ENCODE measurements at regions not wholly inside any gene's neighbourhood (a gene's known extent, or its start where the extent isn't known, plus 50 kb on each side); places are given as distances from the start of the nearest gene placed in this dataset.
"Not testable (repeated sequence)": the region's sequence is repeated elsewhere in the genome, so short reads cannot be mapped to it uniquely, and the experiment has no call there.

DNA sequence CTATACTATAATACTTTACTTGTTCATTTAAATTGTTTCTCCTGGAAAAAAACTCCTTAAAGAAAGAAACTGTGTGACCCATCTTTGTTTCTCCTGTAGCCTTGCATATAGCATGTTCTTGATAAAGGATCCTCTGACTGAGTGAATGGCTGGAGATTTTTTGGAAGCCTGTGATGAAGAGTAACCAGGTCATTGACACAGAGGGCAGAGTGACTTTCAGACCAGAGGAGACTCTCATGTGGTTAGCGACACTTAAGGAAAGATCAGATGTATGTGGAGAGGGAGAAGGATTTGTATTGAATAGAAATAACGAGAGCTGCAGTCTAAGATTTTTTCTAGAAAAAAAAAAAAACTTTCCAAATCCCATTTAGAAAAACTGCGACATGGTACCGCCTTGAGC, 85.5 kb downstream of the TRIM43 start:
- Histone ChIP-seq H3K4me3 (ENCODE audit: low read length in 2 of 2) (no peak overlapping the region), H2BK12ac (ENCODE audit: low read length) (no peak overlapping the region), H2AK5ac (ENCODE audit: low read depth, low read length) (no peak overlapping the region), H3K27me3 (ENCODE audit: control insufficient read depth in 3 of 3, insufficient read depth in 3 of 3, low read depth in 1 of 3, low read length in 3 of 3) (no peaks in the 10 kb centered on the region), H3K14ac (ENCODE audit: low read length) (no peak overlapping the region), H3K27ac (replicated peaks; ENCODE audit: low read length) (no peak overlapping the region), H3K4me1 (ENCODE audit: control insufficient read depth in 2 of 2, insufficient read depth in 1 of 2, low read depth in 1 of 2, low read length in 2 of 2) (peaks cover 3 to 4% of the 10 kb centered on the region in 2 donors), H2BK120ac (ENCODE audit: low read depth, low read length) (no peak overlapping the region), H2AFZ (ENCODE audit: low read length) (no peak overlapping the region), H3K4ac (ENCODE audit: low read length) (no peak overlapping the region), H4K8ac (ENCODE audit: low read depth, low read length) (no peak overlapping the region), H2BK5ac (ENCODE audit: low read length) (no peak overlapping the region), H3K23ac (ENCODE audit: low read depth, low read length, poor library complexity) (no peak overlapping the region), H3K36me3 (replicated peaks in 1 of 2; ENCODE audit: control insufficient read depth in 2 of 2, insufficient read depth in 2 of 2, low read length in 2 of 2) (no peaks in the 10 kb centered on the region), H4K91ac (ENCODE audit: low read depth, low read length, poor library complexity) (no peak overlapping the region), H3K9ac (ENCODE audit: low read depth, low read length, poor library complexity) (no peak overlapping the region), H2BK15ac (ENCODE audit: low read length) (no peak overlapping the region), H3K79me1 (ENCODE audit: low read depth, low read length) (no peaks in the 10 kb centered on the region), H3K18ac (ENCODE audit: low read length) (no peak overlapping the region), H3K9me3 (replicated peaks in 1 of 2; ENCODE audit: control insufficient read depth in 2 of 2, insufficient read depth in 1 of 2, low read depth in 1 of 2, low read length in 2 of 2) (no peaks in the 10 kb centered on the region), H3K4me2 (ENCODE audit: insufficient read depth, low read length, poor library complexity, severe bottlenecking) (no peak overlapping the region)
- WGBS, 2 donors (ENCODE audit: extremely low coverage in 2 of 2, insufficient read length in 2 of 2, insufficient replicate concordance in 1 of 2): no CpG with 5 or more reads among the region's 4 CpGs
- DNase-seq (ENCODE audit: low spot score): no peak

DNA sequence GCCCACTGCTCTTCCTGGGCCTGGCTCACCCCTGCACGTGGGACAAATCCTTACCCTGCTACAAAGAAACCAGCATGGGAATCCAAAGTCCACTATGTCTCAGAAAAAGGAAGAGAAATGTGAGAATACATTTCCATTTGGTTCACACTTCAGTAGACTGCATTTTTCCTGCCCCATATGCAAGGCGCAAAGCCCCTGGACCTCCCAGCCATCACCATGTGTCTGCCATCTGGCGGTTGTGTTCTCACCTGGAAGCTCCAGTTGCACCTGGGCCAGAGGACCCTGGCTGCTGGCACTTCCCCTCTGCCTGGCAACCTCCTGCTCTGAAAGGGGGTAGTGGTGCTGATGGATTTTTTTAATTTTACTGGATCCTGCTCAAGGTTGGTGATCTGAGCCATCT, 86.0 kb downstream of the TRIM43 start:
- H3K4me3 ChIP-seq (ENCODE audit: low read length in 2 of 2); H2BK120ac ChIP-seq (ENCODE audit: low read depth, low read length); H3K14ac ChIP-seq (ENCODE audit: low read length); H3K4me1 ChIP-seq (ENCODE audit: control insufficient read depth in 2 of 2, insufficient read depth in 1 of 2, low read depth in 1 of 2, low read length in 2 of 2); H3K18ac ChIP-seq (ENCODE audit: low read length); H3K27me3 ChIP-seq (ENCODE audit: control insufficient read depth in 3 of 3, insufficient read depth in 3 of 3, low read depth in 1 of 3, low read length in 3 of 3); H2BK12ac ChIP-seq (ENCODE audit: low read length); DNase-seq (ENCODE audit: low spot score); H3K4me2 ChIP-seq (ENCODE audit: insufficient read depth, low read length, poor library complexity, severe bottlenecking); H3K9me3 ChIP-seq (replicated peaks in 1 of 2; ENCODE audit: control insufficient read depth in 2 of 2, insufficient read depth in 1 of 2, low read depth in 1 of 2, low read length in 2 of 2); H3K9ac ChIP-seq (ENCODE audit: low read depth, low read length, poor library complexity); H2AK5ac ChIP-seq (ENCODE audit: low read depth, low read length); H3K4ac ChIP-seq (ENCODE audit: low read length); H2AFZ ChIP-seq (ENCODE audit: low read length); H4K91ac ChIP-seq (ENCODE audit: low read depth, low read length, poor library complexity); H3K36me3 ChIP-seq (replicated peaks in 1 of 2; ENCODE audit: control insufficient read depth in 2 of 2, insufficient read depth in 2 of 2, low read length in 2 of 2); H3K27ac ChIP-seq (replicated peaks; ENCODE audit: low read length); H4K8ac ChIP-seq (ENCODE audit: low read depth, low read length); H2BK5ac ChIP-seq (ENCODE audit: low read length); H2BK15ac ChIP-seq (ENCODE audit: low read length); H3K23ac ChIP-seq (ENCODE audit: low read depth, low read length, poor library complexity); H3K79me1 ChIP-seq (ENCODE audit: low read depth, low read length): not testable (repeated sequence)
- WGBS, 2 donors (ENCODE audit: extremely low coverage in 2 of 2, insufficient read length in 2 of 2, insufficient replicate concordance in 1 of 2): no CpG with 5 or more reads among the region's 3 CpGs

DNA sequence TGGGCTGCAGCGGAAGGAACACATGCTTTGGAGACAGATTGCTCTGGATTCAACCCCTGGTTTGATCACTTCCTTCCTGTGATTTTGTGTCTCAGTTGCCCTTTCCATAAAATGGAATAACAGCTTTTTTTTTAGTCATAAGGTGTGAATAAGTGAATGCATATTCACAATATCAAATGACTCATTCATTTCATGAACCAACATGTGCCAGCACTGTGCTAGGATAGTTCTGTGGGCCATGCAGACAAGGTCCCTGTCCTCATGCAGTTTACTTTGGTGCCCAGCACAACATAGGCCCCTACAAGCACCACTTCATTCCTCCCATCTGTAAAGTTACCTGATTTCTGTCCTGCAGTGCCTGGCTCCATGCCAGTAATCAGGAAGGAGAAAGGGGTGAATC, 89.4 kb downstream of the TRIM43 start:
- not testable (repeated sequence) for H3K9me3 ChIP-seq (replicated peaks in 1 of 2; ENCODE audit: control insufficient read depth in 2 of 2, insufficient read depth in 1 of 2, low read depth in 1 of 2, low read length in 2 of 2); H3K23ac ChIP-seq (ENCODE audit: low read depth, low read length, poor library complexity); H2BK15ac ChIP-seq (ENCODE audit: low read length); H2AFZ ChIP-seq (ENCODE audit: low read length); H3K36me3 ChIP-seq (replicated peaks in 1 of 2; ENCODE audit: control insufficient read depth in 2 of 2, insufficient read depth in 2 of 2, low read length in 2 of 2); H4K91ac ChIP-seq (ENCODE audit: low read depth, low read length, poor library complexity); H3K79me1 ChIP-seq (ENCODE audit: low read depth, low read length); H3K4me2 ChIP-seq (ENCODE audit: insufficient read depth, low read length, poor library complexity, severe bottlenecking); H3K4me3 ChIP-seq (ENCODE audit: low read length in 2 of 2); H4K8ac ChIP-seq (ENCODE audit: low read depth, low read length); H3K18ac ChIP-seq (ENCODE audit: low read length); H2BK12ac ChIP-seq (ENCODE audit: low read length); H2AK5ac ChIP-seq (ENCODE audit: low read depth, low read length); H3K4ac ChIP-seq (ENCODE audit: low read length); H3K4me1 ChIP-seq (ENCODE audit: control insufficient read depth in 2 of 2, insufficient read depth in 1 of 2, low read depth in 1 of 2, low read length in 2 of 2); H2BK5ac ChIP-seq (ENCODE audit: low read length); H2BK120ac ChIP-seq (ENCODE audit: low read depth, low read length); H3K14ac ChIP-seq (ENCODE audit: low read length); H3K27me3 ChIP-seq (ENCODE audit: control insufficient read depth in 3 of 3, insufficient read depth in 3 of 3, low read depth in 1 of 3, low read length in 3 of 3); H3K27ac ChIP-seq (replicated peaks; ENCODE audit: low read length); H3K9ac ChIP-seq (ENCODE audit: low read depth, low read length, poor library complexity); DNase-seq (ENCODE audit: low spot score)
- no CpG with 5 or more reads among the region's 1 CpG for WGBS, 2 donors (ENCODE audit: extremely low coverage in 2 of 2, insufficient read length in 2 of 2, insufficient replicate concordance in 1 of 2)

GRCh38 chr2:95681589-95682081, 89.8 kb downstream of the TRIM43 start:
- H3K36me3 ChIP-seq (replicated peaks in 1 of 2; ENCODE audit: control insufficient read depth in 2 of 2, insufficient read depth in 2 of 2, low read length in 2 of 2); H2BK120ac ChIP-seq (ENCODE audit: low read depth, low read length); H3K14ac ChIP-seq (ENCODE audit: low read length); H3K27ac ChIP-seq (replicated peaks; ENCODE audit: low read length); H3K4me1 ChIP-seq (ENCODE audit: control insufficient read depth in 2 of 2, insufficient read depth in 1 of 2, low read depth in 1 of 2, low read length in 2 of 2); H3K4me2 ChIP-seq (ENCODE audit: insufficient read depth, low read length, poor library complexity, severe bottlenecking); H3K27me3 ChIP-seq (ENCODE audit: control insufficient read depth in 3 of 3, insufficient read depth in 3 of 3, low read depth in 1 of 3, low read length in 3 of 3); H3K9ac ChIP-seq (ENCODE audit: low read depth, low read length, poor library complexity); H2BK15ac ChIP-seq (ENCODE audit: low read length); H2AFZ ChIP-seq (ENCODE audit: low read length); H4K8ac ChIP-seq (ENCODE audit: low read depth, low read length); H3K9me3 ChIP-seq (replicated peaks in 1 of 2; ENCODE audit: control insufficient read depth in 2 of 2, insufficient read depth in 1 of 2, low read depth in 1 of 2, low read length in 2 of 2); H3K4ac ChIP-seq (ENCODE audit: low read length); H3K4me3 ChIP-seq (ENCODE audit: low read length in 2 of 2); DNase-seq (ENCODE audit: low spot score); H3K18ac ChIP-seq (ENCODE audit: low read length); H2BK5ac ChIP-seq (ENCODE audit: low read length); H2BK12ac ChIP-seq (ENCODE audit: low read length); H2AK5ac ChIP-seq (ENCODE audit: low read depth, low read length); H4K91ac ChIP-seq (ENCODE audit: low read depth, low read length, poor library complexity); H3K23ac ChIP-seq (ENCODE audit: low read depth, low read length, poor library complexity); H3K79me1 ChIP-seq (ENCODE audit: low read depth, low read length): not testable (repeated sequence)
- WGBS, 2 donors (ENCODE audit: extremely low coverage in 2 of 2, insufficient read length in 2 of 2, insufficient replicate concordance in 1 of 2): no CpG with 5 or more reads among the region's 6 CpGs
